ENCODE measurements at regions not wholly inside any gene's neighbourhood (a gene's known extent, or its start where the extent isn't known, plus 50 kb on each side); places are given as distances from the start of the nearest gene placed in this dataset.

- CTCF ChIA-PET: no interaction called here
- intact Hi-C loops (cut with DNase I, micrococcal nuclease): no loop called here
Observed at GRCh38 chr12:5217936-5218335, 174.3 kb downstream of the KCNA5 start.

GRCh38 chr12:5220099-5220498 is 176.4 kb downstream of the KCNA5 start:
- H3K4me3 Mint-ChIP-seq: no peak overlapping the region
- H3K27ac Mint-ChIP-seq: no peak overlapping the region
- Histone ChIP-seq H3K27me3 (ENCODE audit: control insufficient read depth in 1 of 2, insufficient read depth in 2 of 2, low read length in 2 of 2) (no peaks in the 10 kb centered on the region), H3K4me3 (ENCODE audit: low read length) (no peak overlapping the region), H3K4me1 (ENCODE audit: insufficient read depth, low read length) (peaks cover 10% of the 10 kb centered on the region), H3K9me3 (ENCODE audit: control insufficient read depth in 1 of 2, insufficient read depth in 1 of 2, low read length in 2 of 2) (peaks cover 0 to 9% of the 10 kb centered on the region in 2 experiments), H3K36me3 (ENCODE audit: insufficient read depth, low read length) (no peaks in the 10 kb centered on the region), H3K27ac (ENCODE audit: low read depth in 1 of 2, low read length in 2 of 2) (no peak overlapping the region)
- DNase-seq: no peak
- H3K9me3 Mint-ChIP-seq: no peaks in the 10 kb centered on the region
- peaks cover 6% of the 10 kb centered on the region for H3K4me1 Mint-ChIP-seq (ENCODE audit: low read depth)
- H3K27me3 Mint-ChIP-seq: peaks cover 16% of the 10 kb centered on the region
- no peak for TF ChIP-seq CTCF (IDR thresholded peaks at IDR 0.05)
- ATAC-seq (ENCODE audit: poor library complexity): no peak
- ChIA-PET CTCF (no interaction called here), POLR2A (no interaction called here)
- intact Hi-C loops (cut with DNase I, micrococcal nuclease): no loop called here
- H3K36me3 Mint-ChIP-seq (ENCODE audit: low read depth): no peaks in the 10 kb centered on the region

More at GRCh38 chr12:5217936-5218335, 174.3 kb downstream of the KCNA5 start:
- Histone ChIP-seq H3K27me3 (ENCODE audit: control insufficient read depth in 1 of 2, insufficient read depth in 2 of 2, low read length in 2 of 2) (no peaks in the 10 kb centered on the region), H3K36me3 (ENCODE audit: insufficient read depth, low read length) (no peaks in the 10 kb centered on the region), H3K27ac (ENCODE audit: low read depth in 1 of 2, low read length in 2 of 2) (no peak overlapping the region), H3K4me3 (ENCODE audit: low read length) (no peak overlapping the region), H3K9me3 (ENCODE audit: control insufficient read depth in 1 of 2, insufficient read depth in 1 of 2, low read length in 2 of 2) (peaks cover 0 to 9% of the 10 kb centered on the region in 2 experiments), H3K4me1 (ENCODE audit: insufficient read depth, low read length) (peaks cover 10% of the 10 kb centered on the region)
- ATAC-seq (ENCODE audit: poor library complexity): no peak
- no peak for DNase-seq
- POLR2A ChIA-PET: no interaction called here
- Mint-ChIP-seq H3K9me3 (no peaks in the 10 kb centered on the region), H3K36me3 (ENCODE audit: low read depth) (no peaks in the 10 kb centered on the region), H3K4me1 (ENCODE audit: low read depth) (peaks cover 6% of the 10 kb centered on the region), H3K27ac (no peak overlapping the region), H3K27me3 (peaks cover 18% of the 10 kb centered on the region), H3K4me3 (no peak overlapping the region)
- no peak for TF ChIP-seq CTCF (IDR thresholded peaks at IDR 0.05)

GRCh38 chr12:5220835-5221234 is 177.2 kb downstream of the KCNA5 start:
- Mint-ChIP-seq H3K4me3 (no peak overlapping the region), H3K4me1 (ENCODE audit: low read depth) (peaks cover 6% of the 10 kb centered on the region), H3K36me3 (ENCODE audit: low read depth) (no peaks in the 10 kb centered on the region), H3K27ac (no peak overlapping the region), H3K9me3 (no peaks in the 10 kb centered on the region), H3K27me3 (peaks cover 10% of the 10 kb centered on the region)
- TF ChIP-seq CTCF (IDR thresholded peaks at IDR 0.05): no peak
- POLR2A ChIA-PET: no interaction called here
- no peaks in the 10 kb centered on the region for H3K36me3 ChIP-seq (ENCODE audit: insufficient read depth, low read length)
- peak in 3 of 14 experiments; percentile 5 to 14 (median 14) for DNase-seq
- H3K9me3 ChIP-seq (ENCODE audit: control insufficient read depth in 1 of 2, insufficient read depth in 1 of 2, low read length in 2 of 2): peaks cover 0 to 6% of the 10 kb centered on the region in 2 experiments
- CTCF ChIA-PET: no interaction called here
- H3K4me1 ChIP-seq (ENCODE audit: insufficient read depth, low read length): peaks cover 10% of the 10 kb centered on the region
- peak; percentile 44 for ATAC-seq (ENCODE audit: poor library complexity)
- intact Hi-C loops (cut with DNase I, micrococcal nuclease): no loop called here
- H3K4me3 ChIP-seq (ENCODE audit: low read length): no peak overlapping the region
- H3K27me3 ChIP-seq (ENCODE audit: control insufficient read depth in 1 of 2, insufficient read depth in 2 of 2, low read length in 2 of 2): no peaks in the 10 kb centered on the region
- no peak overlapping the region for H3K27ac ChIP-seq (ENCODE audit: low read depth in 1 of 2, low read length in 2 of 2)

All from CD4-positive, alpha-beta T cell (primary cell).